GM21367 (cell line): ENCODE measurements at regions not wholly inside any gene's neighbourhood (a gene's known extent, or its start where the extent isn't known, plus 50 kb on each side); places are given as distances from the start of the nearest gene placed in this dataset.

Experiments
- ATAC-seq: cut with Tn5 transposase; IDR thresholded peaks from one replicate; pipeline ENCODE4 v1.9.1; 2021; ENCODE audit not compliant: unreplicated experiment

GRCh38 chr3:117788506-117788905 is 1078.9 kb downstream of the TUSC7 start:
- ATAC-seq, result no peak

DNA sequence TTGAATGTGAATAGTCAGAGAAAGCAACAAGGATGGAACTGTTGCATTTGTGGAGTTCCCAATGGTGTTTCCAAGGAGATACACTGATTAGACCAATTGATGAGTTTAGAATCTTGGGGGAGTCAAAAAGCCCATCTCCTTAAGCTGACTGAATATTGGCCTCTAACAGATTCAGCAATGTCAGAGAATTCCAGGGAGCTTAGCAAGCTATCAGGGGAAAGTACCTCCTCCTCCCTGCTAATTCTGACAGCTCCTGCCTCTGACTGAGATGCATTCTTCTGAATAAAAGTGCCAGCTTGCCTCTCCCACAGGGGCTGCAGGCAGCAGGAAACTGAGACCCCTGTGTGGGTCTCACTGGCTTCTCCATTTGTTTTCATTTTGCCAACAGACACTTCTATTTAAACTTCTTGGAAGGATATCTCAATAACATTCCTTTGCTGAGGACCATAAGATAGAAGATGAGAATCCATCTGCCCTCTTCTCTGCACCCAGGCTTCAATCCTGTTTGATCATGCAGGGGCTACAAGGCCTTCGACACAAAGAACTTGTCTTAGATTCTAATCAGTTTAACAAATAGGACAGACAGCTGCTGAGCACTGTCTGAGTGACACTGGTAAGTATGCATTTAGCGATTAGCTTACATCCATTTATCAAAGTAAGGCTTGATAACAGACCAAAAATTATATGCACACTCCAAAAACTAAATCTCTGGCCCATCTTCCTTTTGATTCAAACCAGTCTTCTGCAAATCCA is 1080.8 kb downstream of the TUSC7 start:
- no peak for ATAC-seq

- ATAC-seq, result no peak
These were observed 1084.2 kb downstream of the TUSC7 start for GRCh38 chr3:117793622-117794265.

DNA sequence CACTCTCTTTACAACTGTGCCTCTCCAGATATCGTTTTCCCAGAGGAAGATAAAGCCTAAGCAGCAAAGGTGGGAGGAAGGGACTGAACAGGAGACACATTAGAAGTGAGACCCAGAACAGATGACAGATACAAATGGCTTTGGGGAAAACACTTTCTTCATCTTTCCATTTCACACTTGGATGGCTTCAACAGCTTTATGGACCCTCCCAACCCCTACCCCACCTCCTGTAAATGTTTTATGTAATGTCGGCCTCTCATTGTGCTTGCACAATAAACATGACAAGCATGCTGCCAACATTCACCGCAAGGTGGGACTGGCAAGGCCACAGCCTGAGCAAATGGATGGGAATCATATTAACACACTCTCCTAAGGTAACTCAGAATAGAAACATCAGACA is 1088.6 kb downstream of the TUSC7 start:
- no peak for ATAC-seq

- ATAC-seq, result no peak
These were observed 1089.3 kb downstream of the TUSC7 start for GRCh38 chr3:117798687-117799386.

- ATAC-seq, result no peak
These were observed 1089.8 kb downstream of the TUSC7 start for GRCh38 chr3:117799387-117799735.

GRCh38 chr3:117801912-117802239 is 1092.3 kb downstream of the TUSC7 start:
- no peak for ATAC-seq

GRCh38 chr3:117809186-117810081 is 1099.9 kb downstream of the TUSC7 start:
- ATAC-seq, result no peak

DNA sequence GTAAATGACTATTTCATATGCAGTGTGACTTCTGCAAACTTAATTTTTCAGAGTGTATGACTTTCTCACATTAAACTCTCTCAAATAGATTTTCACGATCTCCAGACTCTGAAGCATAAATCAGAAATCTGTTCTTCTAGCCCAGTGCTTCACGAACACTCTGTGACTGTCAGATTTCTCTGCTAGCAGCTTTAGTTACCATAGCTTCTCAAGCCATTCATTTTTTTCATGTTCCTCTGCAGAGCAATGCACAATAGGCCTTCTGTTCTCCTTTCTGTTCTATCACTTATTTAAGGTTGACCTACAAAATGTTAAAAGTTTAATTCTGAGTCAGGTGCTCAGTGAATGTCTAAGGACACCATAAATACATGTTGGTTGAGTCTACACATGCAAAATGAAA is 1102.2 kb downstream of the TUSC7 start:
- ATAC-seq, result no peak

DNA sequence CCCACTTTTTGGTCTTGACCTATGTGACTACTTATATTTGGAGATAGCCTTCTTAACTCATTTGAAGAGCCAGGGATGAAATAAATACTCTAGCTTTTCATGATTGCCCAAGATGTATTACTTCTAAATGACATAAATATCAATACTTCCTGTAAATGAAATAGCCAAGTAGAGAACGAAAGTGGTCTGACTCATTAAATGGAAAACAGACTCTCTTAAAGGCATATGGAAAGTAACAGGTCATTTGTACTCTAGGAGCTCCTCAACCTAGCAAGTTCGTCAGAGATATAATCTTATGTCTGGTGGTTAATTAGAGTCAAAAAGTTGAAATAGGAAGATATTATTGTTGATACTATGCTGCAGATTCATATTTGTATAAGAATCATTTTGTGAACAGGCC is 1105.4 kb downstream of the TUSC7 start:
- ATAC-seq, result no peak

DNA sequence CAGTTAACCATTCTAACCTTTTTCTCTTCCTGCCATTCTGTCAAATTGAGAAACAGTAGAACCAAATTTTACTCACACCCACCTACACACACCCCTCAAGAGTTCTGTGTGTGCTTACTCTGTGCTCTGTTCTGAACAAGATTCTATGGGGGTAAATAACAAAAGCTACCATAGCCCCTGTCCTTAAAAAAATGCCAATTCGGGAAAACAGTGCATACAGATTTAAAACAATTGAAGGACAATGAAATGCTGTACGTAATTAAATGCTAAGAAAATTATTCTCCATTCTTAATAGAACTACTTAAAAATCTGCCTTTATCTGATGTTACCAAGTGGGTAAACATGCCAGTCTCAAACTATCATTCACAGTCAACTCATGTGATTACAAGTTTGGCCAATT is 1107.5 kb downstream of the TUSC7 start:
- ATAC-seq, result no peak

GRCh38 chr3:117818592-117818991 is 1109.0 kb downstream of the TUSC7 start:
- no peak for ATAC-seq

DNA sequence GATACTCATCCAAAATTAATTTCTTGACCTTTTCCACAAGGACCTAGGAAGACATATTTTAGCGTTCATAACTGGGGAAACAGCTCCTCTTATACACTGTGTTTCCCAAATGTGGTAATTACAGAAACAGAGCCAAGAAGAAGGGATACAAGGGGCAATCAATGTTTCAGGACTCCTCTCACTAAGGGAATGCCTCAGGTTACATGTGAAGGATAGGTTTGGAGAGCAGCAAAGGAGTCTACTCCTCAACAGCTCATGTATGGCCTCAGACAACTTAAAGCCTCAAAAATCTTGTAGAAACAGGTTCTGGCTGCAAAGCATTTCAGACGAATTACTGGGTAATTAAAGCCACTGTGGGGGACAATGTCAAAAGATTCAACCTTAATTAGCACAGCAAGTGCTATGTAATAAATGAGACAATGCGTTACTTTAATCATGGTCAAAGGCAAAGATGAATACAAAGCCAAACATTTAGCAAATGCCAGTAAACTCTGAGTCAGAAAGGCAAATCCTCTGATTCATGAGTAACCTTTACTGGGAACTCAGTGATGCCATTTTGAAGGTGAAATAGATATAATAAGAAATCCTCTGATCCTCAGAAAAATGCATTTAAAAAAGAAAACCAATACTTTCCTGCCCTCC is 1111.2 kb downstream of the TUSC7 start:
- ATAC-seq, result no peak

- no peak for ATAC-seq
These were observed 1112.8 kb downstream of the TUSC7 start for GRCh38 chr3:117822416-117822815.

DNA sequence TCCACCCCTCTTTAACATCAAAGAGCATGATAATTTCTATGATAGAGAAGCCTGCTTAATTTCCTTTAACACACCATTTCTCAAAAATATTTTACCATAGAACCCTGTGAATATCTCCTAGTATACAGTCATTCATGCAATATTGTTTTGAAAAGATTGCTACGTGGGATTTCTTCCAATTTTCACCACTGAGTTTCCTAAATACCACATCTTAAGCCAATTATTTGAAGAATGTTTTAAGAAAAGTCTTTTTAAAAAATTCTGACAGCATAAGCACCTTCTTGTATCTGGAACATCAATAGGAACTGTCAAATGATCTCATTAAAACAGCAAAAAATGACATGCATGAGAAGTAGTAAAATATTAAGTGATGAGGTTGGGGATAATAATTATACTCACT is 1126.7 kb downstream of the TUSC7 start:
- no peak for ATAC-seq

- ATAC-seq, result no peak
These were observed 1127.8 kb downstream of the TUSC7 start for GRCh38 chr3:117837391-117837790.

GRCh38 chr3:117842086-117842485 is 1132.5 kb downstream of the TUSC7 start:
- no peak for ATAC-seq

GRCh38 chr3:117843356-117843755 is 1133.8 kb downstream of the TUSC7 start:
- ATAC-seq, result no peak

- no peak for ATAC-seq
These were observed 1135.1 kb downstream of the TUSC7 start for GRCh38 chr3:117844676-117845075.

- ATAC-seq, result no peak
These were observed 1136.7 kb downstream of the TUSC7 start for GRCh38 chr3:117846238-117846637.

DNA sequence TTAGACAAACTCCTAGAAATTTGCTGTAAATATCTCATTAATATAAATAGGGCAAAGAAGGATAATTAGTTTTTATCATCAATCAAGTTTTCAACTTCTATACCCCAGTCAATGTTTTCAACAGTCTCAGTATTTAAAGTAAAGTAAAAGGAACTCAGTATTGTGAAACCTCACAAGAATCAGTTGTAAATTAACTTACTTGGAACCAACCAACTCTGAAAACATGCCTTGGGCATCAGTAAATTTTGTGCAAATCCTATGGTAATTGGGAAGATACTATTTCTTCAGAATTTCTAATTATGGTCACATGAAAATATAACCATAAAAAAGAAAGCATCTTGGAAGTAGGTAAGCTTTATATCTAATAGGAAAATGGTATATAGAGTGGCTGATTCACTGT is 1139.0 kb downstream of the TUSC7 start:
- ATAC-seq, result no peak
